NCI-H2196 treated with DMSO at 0.1 percent for 48 hours (cell line): ENCODE measurements at regions not wholly inside any gene's neighbourhood (a gene's known extent, or its start where the extent isn't known, plus 50 kb on each side); places are given as distances from the start of the nearest gene placed in this dataset.
A peak's percentile ranks its signal among the peaks of the same experiment; 100 is the strongest.
"Not testable (repeated sequence)": the region's sequence is repeated elsewhere in the genome, so short reads cannot be mapped to it uniquely, and the experiment has no call there.

Source experiments
- DNase-seq: peaks from one replicate; lab custom pipeline; 2025; ENCODE audit not compliant: unreplicated experiment; lab: John Stamatoyannopoulos, UW

DNA sequence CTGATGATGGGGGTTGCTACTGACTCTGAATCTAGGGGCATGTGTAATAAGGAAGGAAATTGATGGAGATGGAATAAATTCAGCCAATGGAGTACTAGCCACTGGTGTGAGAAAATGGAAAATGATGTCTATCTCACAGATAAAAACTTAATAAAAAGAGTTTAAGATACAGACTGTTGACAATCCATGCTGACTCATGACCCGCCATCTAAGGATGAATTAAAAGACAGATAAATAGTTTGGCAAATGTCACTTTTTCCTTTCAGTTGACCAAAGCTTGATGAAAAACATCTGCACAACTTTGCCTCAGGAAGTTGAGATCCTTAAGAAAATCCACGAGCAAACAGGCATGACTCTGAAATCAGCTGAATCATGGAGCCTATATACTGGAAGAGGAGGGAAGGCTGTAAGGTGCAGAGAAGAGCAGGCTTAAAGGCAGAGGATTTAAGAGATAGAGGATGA, 82.6 kb upstream of the BMP5 start:
- no peak for DNase-seq

DNA sequence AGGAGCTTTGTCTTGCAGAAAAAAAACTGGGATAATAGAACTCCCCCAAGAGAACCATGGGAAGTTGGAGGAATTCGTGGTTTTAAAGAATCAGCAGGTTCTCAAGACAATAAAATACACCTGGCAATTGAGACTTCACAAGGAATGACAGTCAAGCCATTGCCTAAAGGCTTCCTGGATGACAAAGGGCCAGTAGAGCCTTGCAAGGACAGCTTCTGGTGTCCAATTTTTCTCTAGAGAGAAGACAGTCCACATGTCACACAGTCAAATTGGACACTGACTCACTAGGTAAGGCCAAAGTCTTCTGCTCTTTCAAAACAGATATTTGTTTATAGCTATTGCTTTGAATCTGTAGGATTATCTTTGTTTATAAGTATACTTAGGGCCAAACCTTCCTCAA, 80.3 kb upstream of the BMP5 start:
- no peak for DNase-seq

DNA sequence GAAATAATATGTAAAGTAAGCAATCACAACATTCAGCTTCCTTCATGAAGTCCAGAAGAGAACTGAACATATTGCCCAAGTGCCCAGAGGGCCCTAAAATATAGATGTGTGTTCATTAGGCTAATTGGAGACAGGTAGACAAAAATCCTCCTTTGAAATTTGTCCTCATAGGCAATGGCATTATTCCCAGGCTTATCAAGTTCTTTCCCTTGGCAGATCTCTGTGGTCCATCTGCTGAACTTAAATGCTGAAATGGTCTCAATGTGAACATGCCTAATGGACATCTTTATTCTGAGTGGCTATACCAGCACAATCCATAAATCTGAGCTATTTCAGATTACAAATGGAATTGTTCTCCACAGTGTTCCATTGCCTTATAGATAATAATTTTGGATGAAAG, 79.0 kb upstream of the BMP5 start:
- no peak for DNase-seq

GRCh38 chr6:55953335-55953734, 77.9 kb upstream of the BMP5 start:
- DNase-seq = peak; percentile 1

DNA sequence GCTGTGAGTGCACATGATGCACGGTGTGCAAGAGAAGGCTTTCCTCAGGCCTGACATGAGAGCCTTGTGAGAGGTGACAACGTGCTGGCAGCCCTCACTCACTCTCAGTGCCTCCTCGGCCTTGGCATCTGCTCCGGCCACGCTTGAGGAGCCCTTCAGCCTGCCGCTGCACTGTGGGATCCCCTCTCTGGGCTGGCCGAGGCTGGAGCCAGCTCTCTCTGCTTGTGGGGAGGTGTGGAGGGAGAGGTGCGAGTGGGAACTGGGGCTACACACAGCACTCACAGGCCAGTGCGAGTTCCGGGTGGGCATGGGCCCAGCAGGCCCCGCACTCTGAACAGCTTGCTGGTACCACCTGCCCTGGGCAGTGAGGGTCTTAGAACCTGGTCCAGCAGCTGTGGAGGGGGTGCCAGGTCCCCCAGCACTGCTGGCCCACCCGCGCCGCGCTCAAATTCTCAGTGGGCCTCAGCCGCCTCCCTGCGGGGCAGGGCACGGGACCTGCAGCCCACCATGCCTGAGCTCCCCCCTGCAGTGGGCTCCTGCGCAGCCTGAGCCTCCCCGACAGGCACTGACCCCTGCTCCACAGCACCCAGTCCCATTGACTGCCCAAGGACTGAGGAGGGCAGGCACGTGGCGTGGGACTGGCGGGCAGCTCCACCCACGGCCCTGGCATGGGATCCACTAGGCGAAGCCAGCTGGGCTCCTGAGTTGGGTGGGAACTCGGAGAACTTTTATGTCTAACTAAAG, 74.9 kb upstream of the BMP5 start:
- DNase-seq = no peak

DNA sequence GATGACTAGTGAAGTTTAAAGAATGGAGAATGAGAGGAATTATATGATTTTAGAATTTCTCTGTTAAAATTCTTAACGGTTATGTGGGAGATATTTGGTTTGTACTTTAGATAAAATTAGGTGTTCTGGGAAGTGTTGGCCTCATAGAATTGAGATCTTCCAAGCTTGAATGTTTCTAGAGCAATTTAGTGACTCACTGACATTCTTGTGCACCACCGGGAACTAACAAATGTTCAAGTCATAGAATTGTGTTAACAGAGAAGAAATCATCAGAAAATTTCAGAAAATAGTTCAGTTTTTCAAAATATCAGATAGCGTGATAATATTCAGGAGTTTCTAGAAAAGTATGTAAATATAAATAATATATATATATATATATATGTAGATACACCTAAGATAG, 67.9 kb upstream of the BMP5 start:
- DNase-seq = no peak

- DNase-seq = no peak
These were observed 66.3 kb upstream of the BMP5 start for GRCh38 chr6:55941702-55942101.

DNA sequence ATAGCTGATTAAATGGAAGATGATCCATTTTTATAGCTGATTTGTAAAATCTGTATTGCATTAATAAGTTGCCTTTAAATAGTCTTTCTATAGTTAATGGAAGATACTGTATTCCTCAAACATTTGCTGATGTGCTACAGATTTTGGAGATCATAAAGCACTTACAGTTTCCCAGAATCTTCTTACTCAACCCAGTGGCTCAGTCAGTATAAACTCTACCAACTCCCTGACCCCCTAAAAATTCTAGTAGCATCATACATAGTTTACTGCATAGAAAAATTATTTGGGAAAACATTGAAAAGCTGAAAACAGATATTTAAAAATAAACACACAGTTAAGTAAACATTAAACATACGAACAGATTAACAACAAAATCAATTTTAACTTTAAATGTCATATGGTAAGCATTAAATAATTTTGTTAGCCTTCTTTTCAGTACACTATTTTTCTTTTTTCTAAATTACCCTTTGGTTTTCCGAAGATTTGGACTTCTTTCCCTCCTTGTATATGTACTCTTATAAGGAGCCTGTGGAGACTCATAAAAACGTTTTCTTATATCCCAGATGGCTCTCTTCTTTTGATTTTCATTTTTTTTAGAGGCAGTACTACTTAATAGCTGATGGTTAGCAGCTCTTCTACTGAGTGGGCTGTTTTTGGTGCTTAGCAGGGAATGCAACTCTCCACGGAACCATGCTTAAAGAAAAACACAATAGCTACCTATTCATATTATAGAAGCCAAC, 62.7 kb upstream of the BMP5 start:
- no peak for DNase-seq

GRCh38 chr6:55937261-55937947, 62.0 kb upstream of the BMP5 start:
- DNase-seq = no peak

GRCh38 chr6:55931101-55931500, 55.7 kb upstream of the BMP5 start:
- no peak for DNase-seq

DNA sequence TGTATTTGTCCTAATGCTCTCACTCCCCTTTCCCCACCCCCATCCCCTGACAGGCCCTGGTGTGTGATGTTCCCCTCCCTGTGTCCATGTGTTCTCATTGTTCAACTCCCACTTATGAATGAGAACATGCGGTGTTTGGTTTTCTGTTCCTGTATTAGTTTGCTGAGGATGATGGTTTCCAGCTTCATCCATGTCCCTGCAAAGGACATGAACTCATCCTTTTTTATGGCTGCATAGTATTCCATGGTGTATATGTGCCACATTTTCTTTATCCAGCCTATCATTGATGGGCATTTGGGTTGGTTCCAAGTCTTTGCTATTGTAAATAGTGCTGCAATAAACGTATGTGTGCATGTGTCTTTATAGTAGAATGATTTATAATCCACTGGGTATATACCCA, 52.3 kb upstream of the BMP5 start:
- DNase-seq = not testable (repeated sequence)

DNA sequence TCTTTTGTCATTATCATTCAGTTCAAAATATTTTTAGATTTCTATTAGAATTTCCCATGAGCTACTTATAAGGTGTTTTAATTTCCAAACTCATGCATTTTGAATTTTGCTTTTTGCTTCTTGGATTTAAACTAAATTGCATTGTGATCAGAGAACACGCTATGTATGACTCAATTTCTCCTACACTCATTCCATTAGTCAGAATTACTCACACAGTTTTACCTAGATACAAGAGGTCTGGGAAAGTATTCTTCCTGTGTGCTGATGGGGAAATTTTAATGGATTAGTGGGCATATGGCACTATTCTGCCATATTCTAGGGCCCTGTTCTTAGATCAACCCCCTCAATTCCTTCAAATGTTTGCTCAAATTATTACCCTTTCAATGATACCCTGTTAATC, 49.9 kb upstream of the BMP5 start:
- DNase-seq = no peak
